GM23248 (cell line): ENCODE measurements at regions not wholly inside any gene's neighbourhood (a gene's known extent, or its start where the extent isn't known, plus 50 kb on each side); places are given as distances from the start of the nearest gene placed in this dataset.

ENCODE experiments used
- EZH2 ChIP-seq: fragments of 200-600 bp; sonication (generic); IDR thresholded peaks from 2 replicates; pipeline ENCODE4 v1.6.1; 2018; ENCODE audit warnings: antibody characterized with exemption, mild to moderate bottlenecking; ENCODE audit not compliant: insufficient read depth, poor library complexity, severe bottlenecking
- EZH2phosphoT487 ChIP-seq: fragments of 200-600 bp; sonication (generic); IDR thresholded peaks from 2 replicates; pipeline ENCODE4 v1.6.1; 2018; ENCODE audit warnings: antibody characterized with exemption, moderate library complexity, mild to moderate bottlenecking, low read depth; ENCODE audit not compliant: insufficient read depth

DNA sequence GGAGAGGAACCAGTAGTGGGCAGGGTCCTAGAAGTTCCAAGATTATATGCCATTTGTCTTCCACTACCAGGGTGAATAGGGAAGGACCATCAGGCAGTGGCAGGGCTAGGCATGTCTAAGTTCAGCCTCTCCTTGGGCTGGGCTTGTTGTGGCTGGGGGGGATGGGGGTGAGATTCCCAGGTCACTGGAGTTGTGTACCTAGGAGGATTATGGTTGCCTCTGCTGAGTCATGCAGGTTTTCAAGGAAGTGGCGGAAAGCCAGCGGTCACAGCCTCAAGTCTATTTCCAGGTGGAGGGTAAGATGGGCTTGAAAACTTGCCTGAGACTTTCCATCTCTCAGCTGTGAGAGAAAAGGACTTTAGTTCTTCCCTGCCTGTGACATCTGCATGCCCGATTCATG, 1407.1 kb downstream of the SI start:
- TF ChIP-seq EZH2phosphoT487 = no peak
- no peak for TF ChIP-seq EZH2
